ENCODE measurements at regions not wholly inside any gene's neighbourhood (a gene's known extent, or its start where the extent isn't known, plus 50 kb on each side); places are given as distances from the start of the nearest gene placed in this dataset.

DNA sequence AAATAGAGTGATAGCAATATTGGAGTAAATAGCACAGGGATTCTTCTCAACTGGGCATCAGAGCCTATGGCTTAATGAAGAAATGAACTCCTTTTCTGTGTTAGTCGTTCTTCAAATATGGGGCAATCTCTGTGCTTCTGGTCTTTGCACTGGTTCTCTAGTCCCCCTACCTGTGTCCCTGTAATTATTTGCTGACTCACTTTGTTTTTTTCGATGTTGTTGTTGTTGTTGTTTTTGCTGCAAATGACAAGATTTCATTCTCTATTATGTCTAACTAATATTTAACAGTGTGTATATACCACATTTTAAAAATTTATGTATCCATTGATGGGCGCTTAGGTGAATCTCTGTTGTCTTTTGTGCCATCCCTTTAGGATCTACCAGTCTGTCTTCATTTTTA, 2137.8 kb upstream of the TENM3 start:
- intact Hi-C loops (cut with DNase I) = no loop called here
- Histone ChIP-seq H3K4me1 (no peaks in the 10 kb centered on the region), H3K9me3 (no peaks in the 10 kb centered on the region), H3K27ac (no peak overlapping the region), H3K4me3 (no peak overlapping the region), H3K36me3 (no peaks in the 10 kb centered on the region), H3K27me3 (no peaks in the 10 kb centered on the region)
- no peak for DNase-seq
- TF ChIP-seq, protein P1, sequence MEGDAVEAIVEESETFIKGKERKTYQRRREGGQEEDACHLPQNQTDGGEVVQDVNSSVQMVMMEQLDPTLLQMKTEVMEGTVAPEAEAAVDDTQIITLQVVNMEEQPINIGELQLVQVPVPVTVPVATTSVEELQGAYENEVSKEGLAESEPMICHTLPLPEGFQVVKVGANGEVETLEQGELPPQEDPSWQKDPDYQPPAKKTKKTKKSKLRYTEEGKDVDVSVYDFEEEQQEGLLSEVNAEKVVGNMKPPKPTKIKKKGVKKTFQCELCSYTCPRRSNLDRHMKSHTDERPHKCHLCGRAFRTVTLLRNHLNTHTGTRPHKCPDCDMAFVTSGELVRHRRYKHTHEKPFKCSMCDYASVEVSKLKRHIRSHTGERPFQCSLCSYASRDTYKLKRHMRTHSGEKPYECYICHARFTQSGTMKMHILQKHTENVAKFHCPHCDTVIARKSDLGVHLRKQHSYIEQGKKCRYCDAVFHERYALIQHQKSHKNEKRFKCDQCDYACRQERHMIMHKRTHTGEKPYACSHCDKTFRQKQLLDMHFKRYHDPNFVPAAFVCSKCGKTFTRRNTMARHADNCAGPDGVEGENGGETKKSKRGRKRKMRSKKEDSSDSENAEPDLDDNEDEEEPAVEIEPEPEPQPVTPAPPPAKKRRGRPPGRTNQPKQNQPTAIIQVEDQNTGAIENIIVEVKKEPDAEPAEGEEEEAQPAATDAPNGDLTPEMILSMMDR (IDR thresholded peaks at IDR 0.05) = no peak
- ATAC-seq = no peak

DNA sequence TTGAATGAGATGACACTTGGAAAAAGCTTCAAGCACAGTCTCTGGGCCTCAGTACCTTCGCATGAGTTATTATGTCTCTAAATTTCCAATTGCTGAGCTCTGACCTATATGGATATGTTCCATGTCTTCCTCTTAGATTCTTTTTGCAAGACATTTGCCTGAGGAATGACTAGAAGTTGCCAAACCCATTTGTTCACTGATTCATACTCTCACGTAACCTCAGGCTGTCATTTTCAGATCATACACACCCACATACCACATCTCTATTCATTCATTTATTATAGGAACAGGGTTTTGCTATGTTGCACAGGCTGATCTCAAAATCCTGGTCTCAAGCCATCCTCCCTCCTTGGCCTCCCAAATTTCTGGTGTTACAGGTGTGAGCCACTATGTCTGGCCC, 2137.1 kb upstream of the TENM3 start:
- DNase-seq (no peak), ATAC-seq (no peak)
- no peaks in the 10 kb centered on the region for H3K4me1 ChIP-seq
- TF ChIP-seq, protein P1 (IDR thresholded peaks at IDR 0.05) = no peak
- no peaks in the 10 kb centered on the region for H3K9me3 ChIP-seq
- H3K4me3 ChIP-seq = no peak overlapping the region
- no peaks in the 10 kb centered on the region for H3K27me3 ChIP-seq
- intact Hi-C loops (cut with DNase I) = no loop called here
- no peaks in the 10 kb centered on the region for H3K36me3 ChIP-seq
- no peak overlapping the region for H3K27ac ChIP-seq

DNA sequence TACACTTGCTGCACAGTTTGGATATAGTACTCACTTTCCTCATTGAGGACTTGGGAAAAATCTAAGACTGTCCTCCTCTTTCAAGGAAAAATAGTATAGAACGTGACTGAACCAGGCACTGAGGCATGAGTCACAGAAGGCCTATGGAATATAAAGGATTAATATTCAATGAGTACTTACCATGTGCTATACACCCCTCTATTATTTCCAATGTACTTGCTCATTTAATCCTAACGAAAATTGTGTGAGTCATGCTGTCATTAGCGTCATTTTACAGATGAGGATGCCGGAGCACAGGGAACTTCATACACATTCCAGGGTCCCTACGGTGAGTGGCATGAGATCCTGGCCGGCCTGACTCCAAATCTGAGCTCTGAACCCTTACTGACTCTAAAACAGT, 2136.2 kb upstream of the TENM3 start:
- DNase-seq = no peak
- ATAC-seq = no peak
- no peak overlapping the region for H3K4me3 ChIP-seq
- H3K36me3 ChIP-seq = no peaks in the 10 kb centered on the region
- H3K27ac ChIP-seq = no peak overlapping the region
- no peaks in the 10 kb centered on the region for H3K9me3 ChIP-seq
- intact Hi-C loops (cut with DNase I) = no loop called here
- no peaks in the 10 kb centered on the region for H3K27me3 ChIP-seq
- H3K4me1 ChIP-seq = no peaks in the 10 kb centered on the region
- TF ChIP-seq, protein P1 (IDR thresholded peaks at IDR 0.05) = no peak

DNA sequence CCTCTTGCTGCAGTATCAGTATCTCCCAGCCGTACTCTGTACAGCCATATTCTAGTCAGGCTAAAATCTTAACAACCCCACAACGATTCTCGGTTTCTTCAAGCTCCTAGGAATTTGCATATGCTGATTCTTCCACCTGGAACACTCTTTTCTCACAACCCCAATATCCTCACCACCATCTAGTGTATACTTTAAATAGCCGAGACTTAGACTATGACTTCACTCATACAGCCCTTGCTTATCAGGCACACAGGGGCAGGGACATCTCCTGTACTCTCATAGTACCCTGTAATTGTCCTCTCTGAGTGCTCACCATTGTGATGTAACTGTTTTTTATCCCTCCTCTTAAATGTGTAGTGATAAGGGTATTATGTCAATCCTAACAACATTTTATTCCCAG, 2126.4 kb upstream of the TENM3 start:
- H3K27ac ChIP-seq = no peak overlapping the region
- DNase-seq (no peak), ATAC-seq (no peak)
- TF ChIP-seq, protein P1 (IDR thresholded peaks at IDR 0.05) = no peak
- no peaks in the 10 kb centered on the region for H3K27me3 ChIP-seq
- intact Hi-C loops (cut with DNase I) = no loop called here
- no peaks in the 10 kb centered on the region for H3K9me3 ChIP-seq
- no peak overlapping the region for H3K4me3 ChIP-seq
- H3K36me3 ChIP-seq = no peaks in the 10 kb centered on the region
- H3K4me1 ChIP-seq = no peaks in the 10 kb centered on the region

DNA sequence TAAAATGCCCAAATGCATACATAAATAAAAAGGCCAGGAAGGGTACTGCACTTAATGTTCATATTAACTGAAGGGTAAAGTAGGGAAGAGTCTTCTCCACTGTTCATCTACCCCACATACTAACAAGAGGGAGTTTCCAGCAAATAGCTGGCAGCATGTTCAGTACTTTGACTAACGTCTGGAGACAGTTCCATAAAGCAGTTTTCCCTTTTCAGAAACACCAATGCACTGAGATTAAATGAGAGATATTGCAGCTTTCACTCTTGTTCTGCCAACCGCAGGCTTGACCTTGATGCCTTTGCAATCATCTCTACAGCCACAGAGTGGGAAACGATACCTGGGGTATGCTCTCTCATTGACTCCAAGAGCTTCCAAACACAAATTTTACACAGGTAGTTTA, 2123.1 kb upstream of the TENM3 start:
- H3K27ac ChIP-seq = no peak overlapping the region
- H3K9me3 ChIP-seq = no peaks in the 10 kb centered on the region
- DNase-seq (no peak), ATAC-seq (peak; percentile 29)
- intact Hi-C loops (cut with DNase I) = no loop called here
- H3K4me1 ChIP-seq = no peaks in the 10 kb centered on the region
- no peak overlapping the region for H3K4me3 ChIP-seq
- TF ChIP-seq, protein P1 (IDR thresholded peaks at IDR 0.05) = no peak
- no peaks in the 10 kb centered on the region for H3K27me3 ChIP-seq
- no peaks in the 10 kb centered on the region for H3K36me3 ChIP-seq
